ENCODE measurements at regions not wholly inside any gene's neighbourhood (a gene's known extent, or its start where the extent isn't known, plus 50 kb on each side); places are given as distances from the start of the nearest gene placed in this dataset.

DNA sequence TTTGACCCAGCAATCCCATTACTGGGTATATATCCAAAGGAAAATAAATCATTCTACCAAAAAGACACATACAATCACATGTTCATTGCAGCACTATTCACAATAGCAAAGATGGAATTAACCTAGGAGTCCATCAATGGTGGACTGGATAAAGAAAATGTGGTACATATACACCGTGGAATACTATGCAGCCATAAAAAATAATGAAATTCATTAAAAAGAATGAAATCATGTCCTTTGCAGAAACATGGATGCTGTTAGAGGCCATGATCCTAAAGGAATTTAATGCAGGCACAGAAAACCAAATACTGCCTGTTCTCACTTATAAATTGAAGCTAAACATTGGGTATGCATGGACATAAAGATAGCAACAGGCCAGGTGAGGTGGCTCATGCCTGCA, 61.9 kb upstream of the BMP6 start:
- DNase-seq (ENCODE audit: low read depth, low spot score): no peak
- Mint-ChIP-seq H3K9me3 (no peaks in the 10 kb centered on the region), H3K27ac (ENCODE audit: unreplicated experiment) (no peak overlapping the region), H3K4me1 (no peaks in the 10 kb centered on the region), H3K36me3 (ENCODE audit: low read depth) (no peaks in the 10 kb centered on the region), H3K4me3 (no peak overlapping the region), H3K27me3 (ENCODE audit: low read depth) (peaks cover 15% of the 10 kb centered on the region)
- TF ChIP-seq, protein P1, sequence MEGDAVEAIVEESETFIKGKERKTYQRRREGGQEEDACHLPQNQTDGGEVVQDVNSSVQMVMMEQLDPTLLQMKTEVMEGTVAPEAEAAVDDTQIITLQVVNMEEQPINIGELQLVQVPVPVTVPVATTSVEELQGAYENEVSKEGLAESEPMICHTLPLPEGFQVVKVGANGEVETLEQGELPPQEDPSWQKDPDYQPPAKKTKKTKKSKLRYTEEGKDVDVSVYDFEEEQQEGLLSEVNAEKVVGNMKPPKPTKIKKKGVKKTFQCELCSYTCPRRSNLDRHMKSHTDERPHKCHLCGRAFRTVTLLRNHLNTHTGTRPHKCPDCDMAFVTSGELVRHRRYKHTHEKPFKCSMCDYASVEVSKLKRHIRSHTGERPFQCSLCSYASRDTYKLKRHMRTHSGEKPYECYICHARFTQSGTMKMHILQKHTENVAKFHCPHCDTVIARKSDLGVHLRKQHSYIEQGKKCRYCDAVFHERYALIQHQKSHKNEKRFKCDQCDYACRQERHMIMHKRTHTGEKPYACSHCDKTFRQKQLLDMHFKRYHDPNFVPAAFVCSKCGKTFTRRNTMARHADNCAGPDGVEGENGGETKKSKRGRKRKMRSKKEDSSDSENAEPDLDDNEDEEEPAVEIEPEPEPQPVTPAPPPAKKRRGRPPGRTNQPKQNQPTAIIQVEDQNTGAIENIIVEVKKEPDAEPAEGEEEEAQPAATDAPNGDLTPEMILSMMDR (conservative IDR thresholded peaks at IDR 0.05): no peak

DNA sequence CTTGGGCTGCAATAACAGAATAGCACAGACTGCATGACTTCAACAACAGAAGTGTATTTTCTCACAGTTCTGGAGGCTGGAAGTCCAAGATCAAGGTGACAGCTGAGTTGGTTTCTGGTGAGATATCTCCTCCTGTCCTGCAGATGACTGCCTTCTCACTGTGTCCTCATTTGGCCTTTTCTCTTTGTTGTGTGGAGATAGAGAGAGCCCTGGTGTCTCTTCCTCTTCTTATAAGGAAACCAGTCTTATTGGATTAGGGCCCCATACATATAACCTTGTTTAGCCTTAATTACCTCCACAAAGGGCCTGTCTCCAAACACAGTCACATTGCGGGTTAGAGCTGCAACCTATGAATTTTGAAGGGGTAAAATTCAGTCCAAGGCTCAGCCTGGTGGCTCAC, 57.0 kb upstream of the BMP6 start:
- H3K4me1 Mint-ChIP-seq: peaks cover 13% of the 10 kb centered on the region
- no peaks in the 10 kb centered on the region for H3K9me3 Mint-ChIP-seq
- H3K4me3 Mint-ChIP-seq: no peak overlapping the region
- TF ChIP-seq, protein P1 (conservative IDR thresholded peaks at IDR 0.05): no peak
- H3K27me3 Mint-ChIP-seq (ENCODE audit: low read depth): peaks cover 24% of the 10 kb centered on the region
- no peak overlapping the region for H3K27ac Mint-ChIP-seq (ENCODE audit: unreplicated experiment)
- no peaks in the 10 kb centered on the region for H3K36me3 Mint-ChIP-seq (ENCODE audit: low read depth)
- no peak for DNase-seq (ENCODE audit: low read depth, low spot score)

DNA sequence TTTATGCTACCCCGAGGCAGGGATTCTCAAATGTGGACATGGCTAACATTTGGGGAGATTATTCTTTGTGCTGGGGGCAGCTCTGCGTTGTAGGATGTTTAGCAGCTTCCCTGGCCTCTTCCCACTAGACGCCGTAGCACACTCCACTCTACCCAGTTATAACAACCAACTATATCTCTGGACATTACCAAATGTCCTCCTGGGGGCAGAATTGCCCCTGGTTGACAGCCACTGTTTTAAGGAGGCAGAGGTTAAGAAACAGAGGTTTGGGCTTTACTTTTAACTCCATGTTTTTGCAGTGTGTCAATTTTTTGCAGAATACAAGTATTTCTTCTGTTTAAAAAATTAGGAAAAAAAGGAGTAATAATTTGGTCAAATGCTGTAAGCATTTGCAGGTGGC, 56.2 kb upstream of the BMP6 start:
- Mint-ChIP-seq H3K27ac (ENCODE audit: unreplicated experiment) (no peak overlapping the region), H3K4me1 (peaks cover 13% of the 10 kb centered on the region), H3K9me3 (no peaks in the 10 kb centered on the region), H3K27me3 (ENCODE audit: low read depth) (peaks cover 23% of the 10 kb centered on the region), H3K4me3 (no peak overlapping the region), H3K36me3 (ENCODE audit: low read depth) (no peaks in the 10 kb centered on the region)
- TF ChIP-seq, protein P1 (conservative IDR thresholded peaks at IDR 0.05): no peak
- no peak for DNase-seq (ENCODE audit: low read depth, low spot score)

DNA sequence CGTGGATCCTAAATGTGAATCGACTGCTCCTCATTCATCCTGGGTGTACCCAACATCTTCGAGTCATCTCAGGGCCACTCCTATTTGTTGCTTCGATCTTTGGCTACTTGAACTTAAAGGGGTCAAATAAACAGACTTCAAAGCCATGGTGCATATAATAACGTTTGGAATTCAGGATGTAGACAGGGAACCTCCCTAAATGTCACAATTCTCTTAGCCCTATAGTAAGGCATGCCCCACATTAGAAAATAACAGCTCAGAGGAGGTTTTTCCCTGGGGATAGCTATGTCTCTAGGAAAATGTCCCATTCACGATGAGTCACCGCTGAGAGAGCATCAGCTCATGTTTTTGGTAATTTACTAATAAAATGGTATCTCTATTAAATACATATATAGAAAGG, 54.8 kb upstream of the BMP6 start:
- Mint-ChIP-seq H3K4me3 (no peak overlapping the region), H3K9me3 (no peaks in the 10 kb centered on the region), H3K27ac (ENCODE audit: unreplicated experiment) (no peak overlapping the region), H3K36me3 (ENCODE audit: low read depth) (no peaks in the 10 kb centered on the region), H3K4me1 (peaks cover 17% of the 10 kb centered on the region), H3K27me3 (ENCODE audit: low read depth) (peaks cover 19% of the 10 kb centered on the region)
- TF ChIP-seq, protein P1 (conservative IDR thresholded peaks at IDR 0.05): no peak
- DNase-seq (ENCODE audit: low read depth, low spot score): no peak

DNA sequence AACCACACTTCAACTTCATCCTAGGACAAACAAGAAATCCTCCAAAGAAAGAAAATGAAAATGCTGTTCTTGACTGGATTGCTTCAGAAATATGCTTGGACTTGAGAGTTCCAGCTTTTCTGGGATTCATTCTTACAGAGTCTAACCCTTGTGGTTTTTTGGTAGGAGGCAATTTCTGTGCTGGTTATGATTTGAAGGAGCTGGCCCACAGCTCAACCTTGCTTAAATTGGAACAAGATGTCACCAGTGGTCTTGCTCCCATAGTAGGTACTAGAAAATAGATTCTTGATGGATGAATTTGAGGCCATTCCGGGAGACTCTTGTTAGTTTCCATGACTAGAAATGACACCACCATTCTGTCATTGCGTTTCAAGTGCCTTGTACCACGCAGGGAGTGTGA, 54.3 kb upstream of the BMP6 start:
- H3K9me3 Mint-ChIP-seq: no peaks in the 10 kb centered on the region
- H3K27me3 Mint-ChIP-seq (ENCODE audit: low read depth): peaks cover 19% of the 10 kb centered on the region
- H3K36me3 Mint-ChIP-seq (ENCODE audit: low read depth): no peaks in the 10 kb centered on the region
- H3K4me1 Mint-ChIP-seq: peaks cover 17% of the 10 kb centered on the region
- TF ChIP-seq, protein P1 (conservative IDR thresholded peaks at IDR 0.05): no peak
- no peak overlapping the region for H3K27ac Mint-ChIP-seq (ENCODE audit: unreplicated experiment)
- H3K4me3 Mint-ChIP-seq: no peak overlapping the region
- DNase-seq (ENCODE audit: low read depth, low spot score): no peak

All from neural crest cell (in vitro differentiated cells).